HL-60 (cell line): ENCODE measurements at regions not wholly inside any gene's neighbourhood (a gene's known extent, or its start where the extent isn't known, plus 50 kb on each side); places are given as distances from the start of the nearest gene placed in this dataset.

ENCODE experiments used
- DNase-seq, 2 experiments: peaks; one replicate each; pipeline ENCODE4 v3.0.0-alpha.2; 2010 to 2020; ENCODE audit warnings: low read depth in 1 of 2, low spot score in 1 of 2
- H3K27ac ChIP-seq: fragments of 250-450 bp; sonication (Bioruptor Pico); replicated peaks from 2 replicates; pipeline ENCODE4 v1.5.1; 2020; ENCODE audit warnings: mild to moderate bottlenecking, moderate library complexity
- H3K27me3 ChIP-seq: fragments of 250-450 bp; sonication (Bioruptor Pico); 2 replicates; pipeline ENCODE4 v1.5.1; 2021; ENCODE audit warnings: mild to moderate bottlenecking, moderate library complexity; ENCODE audit not compliant: insufficient read depth, poor library complexity, severe bottlenecking
- H3K4me3 ChIP-seq: replicated peaks from 2 replicates; pipeline ENCODE4 v1.5.1; 2011; ENCODE audit warnings: mild to moderate bottlenecking, control low read depth, low read length; ENCODE audit not compliant: insufficient read depth
- GABPA ChIP-seq: IDR thresholded peaks from 2 replicates; pipeline ENCODE4 v1.6.1; 2012; ENCODE audit warnings: low read depth
- POLR2AphosphoS5 ChIP-seq: IDR thresholded peaks from 2 replicates; pipeline ENCODE4 v1.6.1; 2012; ENCODE audit warnings: low read depth
- REST ChIP-seq: IDR thresholded peaks from 2 replicates; pipeline ENCODE4 v1.6.1; 2012; ENCODE audit warnings: low read depth; ENCODE audit not compliant: insufficient replicate concordance
- SPI1 ChIP-seq: IDR thresholded peaks from 2 replicates; pipeline ENCODE4 v1.6.1; 2012; ENCODE audit warnings: low read depth, mild to moderate bottlenecking, borderline replicate concordance
- TF ChIP-seq, protein P1 (sequence below): IDR thresholded peaks from one replicate; pipeline ENCODE4 v1.5.1; 2011; ENCODE audit warnings: low read length, control low read depth, inconsistent platforms; ENCODE audit not compliant: insufficient read depth

DNA sequence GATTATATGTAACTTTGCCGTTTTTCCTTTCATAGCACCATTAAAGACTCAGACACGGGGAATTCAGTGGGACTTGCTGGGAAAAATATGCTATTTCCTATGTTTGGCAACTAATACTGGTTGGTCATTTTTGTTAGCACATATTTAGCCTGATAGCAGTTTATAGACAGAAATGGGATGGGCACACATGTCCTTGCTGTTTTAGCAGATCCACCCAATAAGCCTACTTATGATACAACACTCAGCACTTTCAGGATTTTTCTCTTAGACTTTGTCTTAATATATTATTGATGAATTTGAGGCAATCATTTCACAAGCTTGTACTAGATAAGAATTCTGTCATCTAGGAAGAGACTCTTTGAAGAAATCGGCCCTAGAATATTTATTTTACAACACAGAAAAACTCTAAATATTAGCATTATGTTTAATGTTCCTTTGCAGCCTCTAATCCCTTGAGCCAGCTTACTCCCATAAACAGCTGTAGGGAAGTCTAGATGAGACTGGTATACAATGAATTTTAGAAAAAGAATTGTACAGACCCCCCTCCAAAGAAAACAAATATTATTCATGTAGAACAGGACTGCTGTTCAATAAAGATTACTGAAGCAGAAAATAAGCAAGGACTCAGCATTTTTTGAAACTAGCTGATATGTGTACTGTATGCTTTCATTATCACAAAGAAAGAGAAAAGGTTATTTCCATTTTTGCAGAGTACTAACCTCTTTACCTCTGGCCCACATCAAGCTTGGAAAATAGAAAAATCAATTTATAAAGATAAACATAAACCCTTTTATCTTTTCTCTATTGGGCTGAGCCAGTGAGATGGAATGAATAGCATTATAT is 656.8 kb upstream of the SGO1 start:
- H3K27me3 ChIP-seq = no peaks in the 10 kb centered on the region
- H3K27ac ChIP-seq = no peak overlapping the region
- no peak overlapping the region for H3K4me3 ChIP-seq
- DNase-seq = no peak
- TF ChIP-seq POLR2AphosphoS5 (no peak), SPI1 (no peak), REST (no peak), GABPA (no peak)
- TF ChIP-seq, protein P1, sequence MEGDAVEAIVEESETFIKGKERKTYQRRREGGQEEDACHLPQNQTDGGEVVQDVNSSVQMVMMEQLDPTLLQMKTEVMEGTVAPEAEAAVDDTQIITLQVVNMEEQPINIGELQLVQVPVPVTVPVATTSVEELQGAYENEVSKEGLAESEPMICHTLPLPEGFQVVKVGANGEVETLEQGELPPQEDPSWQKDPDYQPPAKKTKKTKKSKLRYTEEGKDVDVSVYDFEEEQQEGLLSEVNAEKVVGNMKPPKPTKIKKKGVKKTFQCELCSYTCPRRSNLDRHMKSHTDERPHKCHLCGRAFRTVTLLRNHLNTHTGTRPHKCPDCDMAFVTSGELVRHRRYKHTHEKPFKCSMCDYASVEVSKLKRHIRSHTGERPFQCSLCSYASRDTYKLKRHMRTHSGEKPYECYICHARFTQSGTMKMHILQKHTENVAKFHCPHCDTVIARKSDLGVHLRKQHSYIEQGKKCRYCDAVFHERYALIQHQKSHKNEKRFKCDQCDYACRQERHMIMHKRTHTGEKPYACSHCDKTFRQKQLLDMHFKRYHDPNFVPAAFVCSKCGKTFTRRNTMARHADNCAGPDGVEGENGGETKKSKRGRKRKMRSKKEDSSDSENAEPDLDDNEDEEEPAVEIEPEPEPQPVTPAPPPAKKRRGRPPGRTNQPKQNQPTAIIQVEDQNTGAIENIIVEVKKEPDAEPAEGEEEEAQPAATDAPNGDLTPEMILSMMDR = no peak

- no peaks in the 10 kb centered on the region for H3K27me3 ChIP-seq
- H3K4me3 ChIP-seq = no peak overlapping the region
- no peak for TF ChIP-seq POLR2AphosphoS5
- TF ChIP-seq GABPA = no peak
- TF ChIP-seq, protein P1 = no peak
- TF ChIP-seq SPI1 = no peak
- TF ChIP-seq REST = no peak
- DNase-seq = no peak
- H3K27ac ChIP-seq = no peak overlapping the region
These were observed 656.0 kb upstream of the SGO1 start for GRCh38 chr3:20842002-20842401.

- TF ChIP-seq SPI1 (no peak), GABPA (no peak), POLR2AphosphoS5 (no peak), REST (no peak)
- TF ChIP-seq, protein P1 = no peak
- no peaks in the 10 kb centered on the region for H3K27me3 ChIP-seq
- no peak for DNase-seq
- no peak overlapping the region for H3K4me3 ChIP-seq
- H3K27ac ChIP-seq = no peak overlapping the region
These were observed 651.8 kb upstream of the SGO1 start for GRCh38 chr3:20837676-20838302.
